Thoracic aorta (tissue), 2 donors: ENCODE measurements at regions not wholly inside any gene's neighbourhood (a gene's known extent, or its start where the extent isn't known, plus 50 kb on each side); places are given as distances from the start of the nearest gene placed in this dataset.

ENCODE experiments used
- ATAC-seq: fragments of 150-250 bp; one replicate; pipeline ENCODE4 v1.8.0; 2017; ENCODE audit warnings: low read depth; ENCODE audit not compliant: insufficient number of reproducible peaks, low FRiP score
- DNase-seq: peaks from one replicate; pipeline ENCODE4 v3.0.0-alpha.2; 2020; ENCODE audit warnings: low spot score
- H3K27ac ChIP-seq, 2 donors: fragments of 200-600 bp; sonication (generic); 1 replicate in 1 of 2; 2 replicates in 1 of 2; pipeline ENCODE4 v1.5.1; 2016; ENCODE audit warnings: mild to moderate bottlenecking in 2 of 2, moderate library complexity in 2 of 2
- H3K27me3 ChIP-seq: fragments of 200-600 bp; sonication (generic); replicated peaks from 2 replicates; pipeline ENCODE4 v1.6.0; 2016; ENCODE audit warnings: mild to moderate bottlenecking; ENCODE audit not compliant: insufficient read depth
- H3K36me3 ChIP-seq: fragments of 200-600 bp; sonication (generic); one replicate; pipeline ENCODE4 v1.5.1; 2016
- H3K4me1 ChIP-seq, 2 donors: fragments of 200-600 bp; sonication (generic); 1 replicate in 1 of 2; 2 replicates in 1 of 2; pipeline versions ENCODE4 v1.5.1 to v1.6.0; 2016; ENCODE audit warnings: low read depth in 2 of 2, mild to moderate bottlenecking in 1 of 2; ENCODE audit not compliant: control insufficient read depth in 1 of 2
- H3K4me3 ChIP-seq: fragments of 200-600 bp; sonication (generic); 2 replicates; pipeline ENCODE4 v1.5.1; 2016; ENCODE audit warnings: mild to moderate bottlenecking
- H3K9me3 ChIP-seq: fragments of 200-600 bp; sonication (generic); 2 replicates; pipeline ENCODE4 v1.5.1; 2016
- CTCF ChIP-seq: fragments of 200-600 bp; sonication (generic); IDR thresholded peaks from one replicate; pipeline ENCODE4 v1.5.1; 2019; ENCODE audit warnings: antibody characterized with exemption

GRCh38 chr12:105765053-105766014 is 373.4 kb downstream of the NUAK1 start:
- TF ChIP-seq CTCF = no peak
- H3K27me3 ChIP-seq = no peaks in the 10 kb centered on the region
- peaks cover 0 to 10% of the 10 kb centered on the region in 2 donors for H3K4me1 ChIP-seq
- ATAC-seq (no peak), DNase-seq (no peak)
- no peak overlapping the region for H3K4me3 ChIP-seq
- H3K36me3 ChIP-seq = no peaks in the 10 kb centered on the region
- H3K9me3 ChIP-seq = no peaks in the 10 kb centered on the region
- no peak overlapping the region for H3K27ac ChIP-seq

- no peak for TF ChIP-seq CTCF
Observed at GRCh38 chr12:105766029-105766428, 372.7 kb downstream of the NUAK1 start.

GRCh38 chr12:105769486-105769885 is 369.3 kb downstream of the NUAK1 start:
- Histone ChIP-seq H3K4me1 (peaks cover 7 to 22% of the 10 kb centered on the region in 2 donors), H3K27ac (no peak overlapping the region), H3K36me3 (no peaks in the 10 kb centered on the region), H3K27me3 (no peaks in the 10 kb centered on the region), H3K4me3 (no peak overlapping the region), H3K9me3 (no peaks in the 10 kb centered on the region)
- DNase-seq (no peak), ATAC-seq (no peak)
- TF ChIP-seq CTCF = no peak

More at GRCh38 chr12:105766029-105766428, 372.7 kb downstream of the NUAK1 start:
- Histone ChIP-seq H3K4me1 (peaks cover 0 to 7% of the 10 kb centered on the region in 2 donors), H3K9me3 (no peaks in the 10 kb centered on the region), H3K27ac (no peak overlapping the region), H3K36me3 (no peaks in the 10 kb centered on the region), H3K4me3 (no peak overlapping the region), H3K27me3 (no peaks in the 10 kb centered on the region)
- ATAC-seq (no peak), DNase-seq (no peak)

- H3K9me3 ChIP-seq = no peaks in the 10 kb centered on the region
- H3K4me3 ChIP-seq = no peak overlapping the region
- no peak for TF ChIP-seq CTCF
- H3K27me3 ChIP-seq = no peaks in the 10 kb centered on the region
- DNase-seq (no peak), ATAC-seq (no peak)
- H3K27ac ChIP-seq = peak overlapping the region in 1 of 2 donors; percentile 10
- no peaks in the 10 kb centered on the region for H3K36me3 ChIP-seq
- H3K4me1 ChIP-seq = peaks cover 7 to 22% of the 10 kb centered on the region in 2 donors
Observed at GRCh38 chr12:105773471-105773870, 365.3 kb downstream of the NUAK1 start.

- Histone ChIP-seq H3K4me3 (no peak overlapping the region), H3K9me3 (no peaks in the 10 kb centered on the region), H3K27ac (peak overlapping the region in 1 of 2 donors; percentile 10), H3K4me1 (peaks cover 7 to 22% of the 10 kb centered on the region in 2 donors), H3K36me3 (no peaks in the 10 kb centered on the region), H3K27me3 (no peaks in the 10 kb centered on the region)
- TF ChIP-seq CTCF = no peak
- DNase-seq (no peak), ATAC-seq (no peak)
Observed at GRCh38 chr12:105774037-105774436, 364.7 kb downstream of the NUAK1 start.
